ENCODE measurements at regions not wholly inside any gene's neighbourhood (a gene's known extent, or its start where the extent isn't known, plus 50 kb on each side); places are given as distances from the start of the nearest gene placed in this dataset.

GRCh38 chr12:24111616-24112015, 162.1 kb upstream of the SOX5 start:
- DNase-seq (ENCODE audit: low spot score) = no peak
- Histone ChIP-seq H3K36me3 (replicated peaks; ENCODE audit: insufficient read depth, low read depth) (no peaks in the 10 kb centered on the region), H3K4me1 (ENCODE audit: insufficient read depth) (no peaks in the 10 kb centered on the region), H2AFZ (no peak overlapping the region), H3K4me3 (no peak overlapping the region), H3K79me2 (no peaks in the 10 kb centered on the region), H3K4me2 (no peak overlapping the region), H4K20me1 (ENCODE audit: insufficient read depth, poor library complexity, severe bottlenecking) (no peaks in the 10 kb centered on the region), H3K27ac (no peak overlapping the region), H3K27me3 (no peaks in the 10 kb centered on the region), H3K9me3 (ENCODE audit: low read depth) (no peaks in the 10 kb centered on the region), H3K9me2 (replicated peaks; ENCODE audit: insufficient read depth) (no peaks in the 10 kb centered on the region)
- WGBS (ENCODE audit: low lambda C conversion rate, missing lambda C conversion rate) = 84% methylated on average over 2 of the region's 2 CpGs
- TF ChIP-seq EZH2phosphoT487 (IDR thresholded peaks at IDR 0.05; ENCODE audit: low read depth, severe bottlenecking, unreplicated experiment) (no peak), EZH2 (IDR thresholded peaks at IDR 0.05; ENCODE audit: borderline replicate concordance) (no peak)

GRCh38 chr12:24111086-24111485, 161.6 kb upstream of the SOX5 start:
- H3K36me3 ChIP-seq (replicated peaks; ENCODE audit: insufficient read depth, low read depth) = no peaks in the 10 kb centered on the region
- H3K4me3 ChIP-seq = no peak overlapping the region
- 88% methylated on average over 1 of the region's 1 CpG for WGBS (ENCODE audit: low lambda C conversion rate, missing lambda C conversion rate)
- DNase-seq (ENCODE audit: low spot score) = no peak
- no peaks in the 10 kb centered on the region for H3K9me3 ChIP-seq (ENCODE audit: low read depth)
- H3K27me3 ChIP-seq = no peaks in the 10 kb centered on the region
- no peaks in the 10 kb centered on the region for H3K4me1 ChIP-seq (ENCODE audit: insufficient read depth)
- no peaks in the 10 kb centered on the region for H3K79me2 ChIP-seq
- H3K27ac ChIP-seq = no peak overlapping the region
- H4K20me1 ChIP-seq (ENCODE audit: insufficient read depth, poor library complexity, severe bottlenecking) = no peaks in the 10 kb centered on the region
- H3K9me2 ChIP-seq (replicated peaks; ENCODE audit: insufficient read depth) = no peaks in the 10 kb centered on the region
- no peak for TF ChIP-seq EZH2 (IDR thresholded peaks at IDR 0.05; ENCODE audit: borderline replicate concordance)
- TF ChIP-seq EZH2phosphoT487 (IDR thresholded peaks at IDR 0.05; ENCODE audit: low read depth, severe bottlenecking, unreplicated experiment) = no peak
- TF ChIP-seq CTCF (IDR thresholded peaks at IDR 0.05; ENCODE audit: poor library complexity) = no peak
- H3K4me2 ChIP-seq = no peak overlapping the region
- no peak overlapping the region for H2AFZ ChIP-seq

GRCh38 chr12:24109381-24110039, 160.0 kb upstream of the SOX5 start:
- no peaks in the 10 kb centered on the region for H3K79me2 ChIP-seq
- no peak overlapping the region for H3K27ac ChIP-seq
- H3K4me2 ChIP-seq = no peak overlapping the region
- TF ChIP-seq CTCF (IDR thresholded peaks at IDR 0.05; ENCODE audit: poor library complexity) = peak; percentile 69
- TF ChIP-seq EZH2phosphoT487 (IDR thresholded peaks at IDR 0.05; ENCODE audit: low read depth, severe bottlenecking, unreplicated experiment) = no peak
- no peak for TF ChIP-seq EZH2 (IDR thresholded peaks at IDR 0.05; ENCODE audit: borderline replicate concordance)
- H3K4me3 ChIP-seq = no peak overlapping the region
- 67% methylated on average over 3 of the region's 3 CpGs for WGBS (ENCODE audit: low lambda C conversion rate, missing lambda C conversion rate)
- H4K20me1 ChIP-seq (ENCODE audit: insufficient read depth, poor library complexity, severe bottlenecking) = no peaks in the 10 kb centered on the region
- no peaks in the 10 kb centered on the region for H3K9me3 ChIP-seq (ENCODE audit: low read depth)
- H3K27me3 ChIP-seq = no peaks in the 10 kb centered on the region
- H3K4me1 ChIP-seq (ENCODE audit: insufficient read depth) = no peaks in the 10 kb centered on the region
- no peaks in the 10 kb centered on the region for H3K36me3 ChIP-seq (replicated peaks; ENCODE audit: insufficient read depth, low read depth)
- H2AFZ ChIP-seq = no peak overlapping the region
- peak; percentile 33 for DNase-seq (ENCODE audit: low spot score)
- no peaks in the 10 kb centered on the region for H3K9me2 ChIP-seq (replicated peaks; ENCODE audit: insufficient read depth)

- Histone ChIP-seq H3K4me3 (no peak overlapping the region), H3K27ac (no peak overlapping the region), H3K36me3 (replicated peaks; ENCODE audit: insufficient read depth, low read depth) (no peaks in the 10 kb centered on the region), H3K9me2 (replicated peaks; ENCODE audit: insufficient read depth) (no peaks in the 10 kb centered on the region), H2AFZ (no peak overlapping the region), H3K9me3 (ENCODE audit: low read depth) (no peaks in the 10 kb centered on the region), H3K4me2 (no peak overlapping the region), H3K79me2 (no peaks in the 10 kb centered on the region), H3K4me1 (ENCODE audit: insufficient read depth) (no peaks in the 10 kb centered on the region), H3K27me3 (no peaks in the 10 kb centered on the region), H4K20me1 (ENCODE audit: insufficient read depth, poor library complexity, severe bottlenecking) (no peaks in the 10 kb centered on the region)
- TF ChIP-seq EZH2phosphoT487 (IDR thresholded peaks at IDR 0.05; ENCODE audit: low read depth, severe bottlenecking, unreplicated experiment) (no peak), CTCF (IDR thresholded peaks at IDR 0.05; ENCODE audit: poor library complexity) (no peak), EZH2 (IDR thresholded peaks at IDR 0.05; ENCODE audit: borderline replicate concordance) (no peak)
- peak; percentile 5 for DNase-seq (ENCODE audit: low spot score)
- WGBS (ENCODE audit: low lambda C conversion rate, missing lambda C conversion rate) = 71% methylated on average over 3 of the region's 3 CpGs
Observed at GRCh38 chr12:24102676-24103075, 153.2 kb upstream of the SOX5 start.
